OCI-LY3 (cell line): ENCODE measurements at regions not wholly inside any gene's neighbourhood (a gene's known extent, or its start where the extent isn't known, plus 50 kb on each side); places are given as distances from the start of the nearest gene placed in this dataset.

Experiments
- H2AFZ ChIP-seq: fragments of 200-600, 300-600 bp; shearing (Covaris generic); 2 replicates; pipeline ENCODE4 v1.6.0; 2014; ENCODE audit warnings: antibody characterized with exemption, low read depth, low read length
- H3K27ac ChIP-seq: fragments of 200-600, 300-600 bp; sonication (generic); 2 replicates; pipeline ENCODE4 v1.5.1; 2014; ENCODE audit warnings: mild to moderate bottlenecking, low read length, moderate library complexity, mixed read lengths
- H3K27me3 ChIP-seq: fragments of 200-600, 300-600 bp; sonication (generic); 2 replicates; pipeline ENCODE4 v1.6.1; 2014; ENCODE audit warnings: low read depth, low read length, mixed read lengths
- H3K36me3 ChIP-seq: fragments of 200-600, 300-600 bp; sonication (generic); replicated peaks from 2 replicates; pipeline ENCODE3; 2014; ENCODE audit warnings: low read depth, low read length, mixed read lengths
- H3K4me1 ChIP-seq: fragments of 300-600, 200-600 bp; sonication (generic); 2 replicates; pipeline ENCODE4 v1.6.1; 2014; ENCODE audit warnings: low read length, mixed read lengths
- H3K4me2 ChIP-seq: fragments of 200-600, 300-600 bp; sonication (generic); 2 replicates; pipeline ENCODE4 v1.6.1; 2014; ENCODE audit warnings: low read length, mixed read lengths
- H3K4me3 ChIP-seq: fragments of 300-600, 200-600 bp; sonication (generic); 2 replicates; pipeline ENCODE4 v1.5.1; 2014; ENCODE audit warnings: antibody characterized with exemption, mild to moderate bottlenecking, low read length, moderate library complexity
- H3K79me2 ChIP-seq: fragments of 300-600, 200-600 bp; shearing (Covaris generic); 2 replicates; pipeline ENCODE4 v1.6.1; 2014; ENCODE audit warnings: mild to moderate bottlenecking, low read length, mixed read lengths
- H3K9ac ChIP-seq: fragments of 300-600, 200-600 bp; shearing (Covaris generic); 2 replicates; pipeline ENCODE4 v1.6.0; 2014; ENCODE audit warnings: mild to moderate bottlenecking, low read length, moderate library complexity
- H3K9me3 ChIP-seq: fragments of 200-600, 300-600 bp; shearing (Covaris generic); 2 replicates; pipeline ENCODE4 v1.6.1; 2014; ENCODE audit warnings: low read length, mixed read lengths; ENCODE audit not compliant: insufficient read depth
- H4K20me1 ChIP-seq: fragments of 200-600, 300-600 bp; sonication (generic); 2 replicates; pipeline ENCODE4 v1.6.1; 2016; ENCODE audit warnings: low read length, mixed read lengths; ENCODE audit not compliant: insufficient read depth
- EZH2phosphoT487 ChIP-seq: fragments of 200-600 bp; shearing (Covaris generic); IDR thresholded peaks from 2 replicates; pipeline ENCODE4 v1.6.1; 2018; ENCODE audit warnings: antibody characterized with exemption, mixed run types, low read depth
- TF ChIP-seq, protein P1 (sequence below): fragments of 200-600, 300-600 bp; sonication (generic); IDR thresholded peaks from 2 replicates; pipeline ENCODE4 v1.5.1; 2014; ENCODE audit warnings: antibody characterized with exemption, low read length, low read depth

DNA sequence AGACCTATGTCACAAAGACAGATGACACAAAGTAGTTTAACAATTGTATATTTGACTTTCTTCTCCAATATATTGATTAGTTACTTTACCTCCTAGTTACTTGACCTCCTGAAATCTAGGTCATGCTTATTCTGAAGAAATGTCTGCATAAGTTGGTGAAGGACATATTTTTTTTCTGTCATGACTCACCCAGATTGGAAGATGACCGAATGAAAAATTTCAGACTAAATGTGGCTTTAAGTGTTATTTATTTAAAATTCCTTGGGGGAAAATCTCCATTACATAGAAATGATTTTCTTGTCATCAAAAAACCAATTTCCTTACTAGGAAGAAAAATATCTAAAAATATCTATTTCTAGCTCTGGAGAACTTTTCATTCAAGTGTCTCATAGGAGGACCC is 217.1 kb downstream of the POSTN start:
- Histone ChIP-seq H3K27ac (no peak overlapping the region), H3K27me3 (no peaks in the 10 kb centered on the region), H3K36me3 (no peaks in the 10 kb centered on the region), H3K9ac (no peak overlapping the region), H3K9me3 (no peaks in the 10 kb centered on the region), H3K4me3 (no peak overlapping the region), H3K4me2 (no peak overlapping the region), H4K20me1 (no peaks in the 10 kb centered on the region; the same call in 1 of the 2 replicates), H2AFZ (no peak overlapping the region), H3K4me1 (no peaks in the 10 kb centered on the region), H3K79me2 (no peaks in the 10 kb centered on the region)
- no peak for TF ChIP-seq EZH2phosphoT487
- TF ChIP-seq, protein P1, sequence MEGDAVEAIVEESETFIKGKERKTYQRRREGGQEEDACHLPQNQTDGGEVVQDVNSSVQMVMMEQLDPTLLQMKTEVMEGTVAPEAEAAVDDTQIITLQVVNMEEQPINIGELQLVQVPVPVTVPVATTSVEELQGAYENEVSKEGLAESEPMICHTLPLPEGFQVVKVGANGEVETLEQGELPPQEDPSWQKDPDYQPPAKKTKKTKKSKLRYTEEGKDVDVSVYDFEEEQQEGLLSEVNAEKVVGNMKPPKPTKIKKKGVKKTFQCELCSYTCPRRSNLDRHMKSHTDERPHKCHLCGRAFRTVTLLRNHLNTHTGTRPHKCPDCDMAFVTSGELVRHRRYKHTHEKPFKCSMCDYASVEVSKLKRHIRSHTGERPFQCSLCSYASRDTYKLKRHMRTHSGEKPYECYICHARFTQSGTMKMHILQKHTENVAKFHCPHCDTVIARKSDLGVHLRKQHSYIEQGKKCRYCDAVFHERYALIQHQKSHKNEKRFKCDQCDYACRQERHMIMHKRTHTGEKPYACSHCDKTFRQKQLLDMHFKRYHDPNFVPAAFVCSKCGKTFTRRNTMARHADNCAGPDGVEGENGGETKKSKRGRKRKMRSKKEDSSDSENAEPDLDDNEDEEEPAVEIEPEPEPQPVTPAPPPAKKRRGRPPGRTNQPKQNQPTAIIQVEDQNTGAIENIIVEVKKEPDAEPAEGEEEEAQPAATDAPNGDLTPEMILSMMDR = no peak

DNA sequence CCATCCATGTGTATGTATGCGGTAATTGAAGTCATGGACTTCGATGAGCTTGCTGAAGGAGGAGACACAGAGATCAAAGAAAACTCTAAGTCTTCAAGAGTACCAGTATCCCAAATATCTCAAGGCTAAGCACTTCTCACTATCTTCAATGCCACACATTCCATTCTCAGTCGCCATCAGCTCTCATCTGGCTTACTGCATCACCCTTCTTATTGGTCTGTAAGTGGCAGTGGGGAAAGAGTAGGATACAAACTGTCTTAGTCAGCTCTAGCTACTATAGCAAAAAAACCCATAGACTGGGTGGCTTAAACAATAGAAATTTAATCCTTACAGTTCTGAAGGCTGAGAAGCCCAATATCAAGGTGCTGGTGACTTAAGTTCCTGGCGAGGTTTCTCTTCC is 218.7 kb downstream of the POSTN start:
- H2AFZ ChIP-seq = no peak overlapping the region
- no peak overlapping the region for H3K4me3 ChIP-seq
- H3K27ac ChIP-seq = no peak overlapping the region
- no peak overlapping the region for H3K4me2 ChIP-seq
- no peaks in the 10 kb centered on the region for H3K79me2 ChIP-seq
- no peaks in the 10 kb centered on the region for H3K27me3 ChIP-seq
- H3K4me1 ChIP-seq = no peaks in the 10 kb centered on the region
- no peak overlapping the region for H3K9ac ChIP-seq
- H4K20me1 ChIP-seq = no peaks in the 10 kb centered on the region
- no peaks in the 10 kb centered on the region for H3K9me3 ChIP-seq
- no peak for TF ChIP-seq EZH2phosphoT487
- TF ChIP-seq, protein P1 = no peak
- H3K36me3 ChIP-seq = no peaks in the 10 kb centered on the region

DNA sequence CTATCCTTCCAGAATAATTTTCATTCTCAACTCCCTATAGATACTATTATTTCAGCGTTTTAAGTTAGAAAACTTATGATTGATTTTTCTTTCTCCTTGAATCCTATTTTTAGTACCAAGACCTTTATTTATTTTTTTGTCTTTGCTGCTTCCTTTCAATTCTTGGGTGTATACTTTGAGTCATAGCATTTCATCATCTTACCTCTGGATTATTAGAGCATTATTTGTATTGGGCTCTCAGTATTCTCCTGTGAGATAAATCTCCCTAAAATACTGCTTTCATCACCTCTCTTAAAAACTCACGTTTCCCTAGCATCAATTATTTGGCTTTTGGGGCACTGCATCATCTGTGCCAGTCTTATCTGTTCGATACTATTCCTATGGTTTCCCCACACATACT is 222.8 kb downstream of the POSTN start:
- no peak overlapping the region for H3K27ac ChIP-seq
- H3K36me3 ChIP-seq = no peaks in the 10 kb centered on the region
- TF ChIP-seq, protein P1 = no peak
- no peak for TF ChIP-seq EZH2phosphoT487
- H4K20me1 ChIP-seq = no peaks in the 10 kb centered on the region
- no peaks in the 10 kb centered on the region for H3K79me2 ChIP-seq
- H3K4me2 ChIP-seq = no peak overlapping the region
- no peaks in the 10 kb centered on the region for H3K27me3 ChIP-seq
- no peak overlapping the region for H2AFZ ChIP-seq
- H3K4me1 ChIP-seq = no peaks in the 10 kb centered on the region
- H3K4me3 ChIP-seq = no peak overlapping the region
- no peak overlapping the region for H3K9ac ChIP-seq
- H3K9me3 ChIP-seq = no peaks in the 10 kb centered on the region

DNA sequence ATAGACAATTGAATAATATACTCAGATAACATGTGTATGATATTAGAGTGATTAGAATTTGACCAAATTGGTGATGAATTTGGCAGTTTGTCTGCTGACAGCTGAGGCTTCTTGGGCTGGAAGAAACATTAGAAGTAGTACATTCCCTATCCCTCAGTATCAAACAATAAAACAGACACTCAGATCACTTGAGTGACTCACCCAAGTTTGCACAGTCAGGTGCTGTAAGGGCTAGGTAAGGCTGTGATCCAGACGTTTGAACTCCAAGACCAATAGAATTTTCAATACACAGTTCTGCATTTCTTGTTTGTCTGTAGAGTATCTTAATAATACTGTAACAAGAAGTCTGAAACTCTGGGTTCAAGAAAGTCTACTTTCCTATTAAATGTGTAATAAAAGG is 223.5 kb downstream of the POSTN start:
- H3K27ac ChIP-seq = no peak overlapping the region
- H2AFZ ChIP-seq = no peak overlapping the region
- H3K36me3 ChIP-seq = no peaks in the 10 kb centered on the region
- H4K20me1 ChIP-seq = no peaks in the 10 kb centered on the region
- H3K9ac ChIP-seq = no peak overlapping the region
- H3K4me1 ChIP-seq = no peaks in the 10 kb centered on the region
- H3K4me3 ChIP-seq = no peak overlapping the region
- TF ChIP-seq EZH2phosphoT487 = no peak
- TF ChIP-seq, protein P1 = no peak
- no peaks in the 10 kb centered on the region for H3K79me2 ChIP-seq
- H3K27me3 ChIP-seq = no peaks in the 10 kb centered on the region
- no peaks in the 10 kb centered on the region for H3K9me3 ChIP-seq
- no peak overlapping the region for H3K4me2 ChIP-seq
